H9 (cell line): ENCODE measurements at regions not wholly inside any gene's neighbourhood (a gene's known extent, or its start where the extent isn't known, plus 50 kb on each side); places are given as distances from the start of the nearest gene placed in this dataset.
A peak's percentile ranks its signal among the peaks of the same experiment; 100 is the strongest.

Experiments used
- DNase-seq: peaks from one replicate; pipeline ENCODE4 v3.0.0-alpha.2; 2017
- H2AFZ ChIP-seq: one replicate; pipeline ENCODE4 v1.6.1; 2013; ENCODE audit warnings: mild to moderate bottlenecking, low read length, control low read depth, moderate library complexity
- H2AK5ac ChIP-seq: 2 replicates; pipeline ENCODE4 v1.6.1; 2013; ENCODE audit warnings: low read length, control low read depth, mixed read lengths; ENCODE audit not compliant: insufficient read length
- H2BK120ac ChIP-seq: one replicate; pipeline ENCODE4 v1.6.1; 2013; ENCODE audit warnings: low read depth, mild to moderate bottlenecking, low read length, control low read depth, inconsistent platforms; ENCODE audit not compliant: poor library complexity, severe bottlenecking
- H2BK12ac ChIP-seq: 2 replicates; pipeline ENCODE4 v1.6.1; 2013; ENCODE audit warnings: low read length, control low read depth, mixed read lengths, low read depth; ENCODE audit not compliant: insufficient read length
- H2BK15ac ChIP-seq: 2 replicates; pipeline ENCODE4 v1.6.1; 2013; ENCODE audit warnings: low read depth, low read length, control low read depth
- H2BK20ac ChIP-seq: one replicate; pipeline ENCODE4 v1.6.1; 2013; ENCODE audit warnings: low read depth, mild to moderate bottlenecking, low read length, control low read depth, inconsistent platforms; ENCODE audit not compliant: poor library complexity, severe bottlenecking
- H2BK5ac ChIP-seq: 2 replicates; pipeline ENCODE4 v1.6.1; 2013; ENCODE audit warnings: low read length, control low read depth, mixed read lengths; ENCODE audit not compliant: insufficient read length
- H3K14ac ChIP-seq: 2 replicates; pipeline ENCODE4 v1.6.1; 2013; ENCODE audit warnings: low read length, control low read depth; ENCODE audit not compliant: insufficient read depth
- H3K18ac ChIP-seq: 2 replicates; pipeline ENCODE4 v1.6.1; 2013; ENCODE audit warnings: low read depth, mild to moderate bottlenecking, mixed read lengths, low read length, control low read depth; ENCODE audit not compliant: insufficient read length
- H3K23ac ChIP-seq: 2 replicates; pipeline ENCODE4 v1.6.1; 2013; ENCODE audit warnings: low read length, control low read depth, mixed read lengths, low read depth; ENCODE audit not compliant: insufficient read length
- H3K23me2 ChIP-seq: 2 replicates; pipeline ENCODE4 v1.6.1; 2013; ENCODE audit warnings: low read depth, mild to moderate bottlenecking, mixed read lengths, low read length, control low read depth; ENCODE audit not compliant: insufficient read length, poor library complexity, severe bottlenecking
- H3K27ac ChIP-seq: 2 replicates; pipeline ENCODE4 v1.5.1; 2013; ENCODE audit warnings: low read length, control low read depth, mixed read lengths, low read depth; ENCODE audit not compliant: insufficient read length
- H3K27me3 ChIP-seq: 2 replicates; pipeline ENCODE4 v1.6.1; 2013; ENCODE audit warnings: low read length, control low read depth, inconsistent platforms; ENCODE audit not compliant: insufficient read depth
- H3K4ac ChIP-seq: 2 replicates; pipeline ENCODE4 v1.6.1; 2013; ENCODE audit warnings: low read depth, mild to moderate bottlenecking, control low read depth, inconsistent platforms, low read length, moderate library complexity
- H3K4me1 ChIP-seq: 2 replicates; pipeline ENCODE4 v1.6.1; 2013; ENCODE audit warnings: low read length, control low read depth, inconsistent platforms; ENCODE audit not compliant: insufficient read depth
- H3K4me2 ChIP-seq: 2 replicates; pipeline ENCODE4 v1.6.1; 2013; ENCODE audit warnings: low read length, control low read depth, mixed read lengths; ENCODE audit not compliant: insufficient read length, insufficient read depth
- H3K56ac ChIP-seq: 2 replicates; pipeline ENCODE4 v1.6.1; 2013; ENCODE audit warnings: low read depth, mild to moderate bottlenecking, mixed read lengths, low read length, control low read depth; ENCODE audit not compliant: insufficient read length
- H3K79me1 ChIP-seq: 2 replicates; pipeline ENCODE4 v1.6.1; 2013; ENCODE audit warnings: low read depth, mild to moderate bottlenecking, moderate library complexity, low read length, control low read depth, inconsistent platforms; ENCODE audit not compliant: insufficient read depth, poor library complexity, severe bottlenecking
- H3K79me2 ChIP-seq: 2 replicates; pipeline ENCODE4 v1.6.1; 2013; ENCODE audit warnings: low read length, control low read depth, inconsistent platforms; ENCODE audit not compliant: insufficient read depth
- H3K9ac ChIP-seq: 2 replicates; pipeline ENCODE4 v1.6.1; 2013; ENCODE audit warnings: low read length, control low read depth, mixed read lengths; ENCODE audit not compliant: insufficient read length; ENCODE audit errors: extremely low read depth
- H3K9me3 ChIP-seq: one replicate; pipeline ENCODE4 v1.6.1; 2013; ENCODE audit warnings: low read depth, low read length, inconsistent platforms; ENCODE audit not compliant: control insufficient read depth
- H3T11ph ChIP-seq: one replicate; pipeline ENCODE4 v1.6.1; 2013; ENCODE audit warnings: mild to moderate bottlenecking, low read length, control low read depth, inconsistent platforms
- H4K20me1 ChIP-seq: one replicate; pipeline ENCODE4 v1.6.1; 2013; ENCODE audit not compliant: control insufficient read depth, insufficient read length, insufficient read depth
- H4K5ac ChIP-seq: 2 replicates; pipeline ENCODE4 v1.6.1; 2013; ENCODE audit warnings: low read depth, mild to moderate bottlenecking, mixed read lengths, low read length, control low read depth; ENCODE audit not compliant: insufficient read length
- H4K8ac ChIP-seq: replicated peaks from 2 replicates; pipeline ENCODE4 v1.6.1; 2013; ENCODE audit warnings: low read length, control low read depth, mixed read lengths, low read depth; ENCODE audit not compliant: insufficient read length
- H4K91ac ChIP-seq: 2 replicates; pipeline ENCODE4 v1.6.1; 2013; ENCODE audit warnings: low read depth, mild to moderate bottlenecking, moderate library complexity, mixed read lengths, low read length, control low read depth; ENCODE audit not compliant: insufficient read length
- H3K27ac Mint-ChIP-seq, 3 experiments: 2 replicates in 2 of 3; 3 replicates in 1 of 3; pipeline ENCODE4 v1.8.0; 2020 to 2021; ENCODE audit warnings: mixed read lengths in 3 of 3, mild to moderate bottlenecking in 1 of 3, moderate library complexity in 1 of 3
- H3K27me3 Mint-ChIP-seq: 2 replicates; pipeline ENCODE4 v1.8.0; 2021; ENCODE audit warnings: low read depth, mild to moderate bottlenecking, moderate library complexity, mixed read lengths
- H3K36me3 Mint-ChIP-seq, 3 experiments: 2 replicates in 2 of 3; 3 replicates in 1 of 3; pipeline ENCODE4 v1.8.0; 2020 to 2021; ENCODE audit warnings: low read depth in 3 of 3, mixed read lengths in 3 of 3; ENCODE audit not compliant: insufficient read depth in 1 of 3
- H3K4me1 Mint-ChIP-seq, 2 experiments: 2 replicates each; pipeline ENCODE4 v1.8.0; 2020; ENCODE audit warnings: mixed read lengths in 2 of 2
- H3K4me3 Mint-ChIP-seq, 2 experiments: 2 replicates in 1 of 2; 3 replicates in 1 of 2; pipeline ENCODE4 v1.8.0; 2020 to 2021; ENCODE audit warnings: mild to moderate bottlenecking in 2 of 2, mixed read lengths in 2 of 2, moderate library complexity in 1 of 2
- H3K9me3 Mint-ChIP-seq, 2 experiments: 2 replicates in 1 of 2; 3 replicates in 1 of 2; pipeline ENCODE4 v1.8.0; 2020; ENCODE audit warnings: mild to moderate bottlenecking in 2 of 2, mixed read lengths in 2 of 2, moderate library complexity in 1 of 2
- CTCF ChIP-seq: fragments of 200-600 bp; sonication (generic); conservative IDR thresholded peaks from 3 replicates; pipeline ENCODE4 v1.8.0; 2021; ENCODE audit warnings: antibody characterized with exemption, mild to moderate bottlenecking
- WGBS: extraction: QIAGEN DNeasy Blood & Tissue Kit; methylation state at CpG from one replicate; pipeline ENCODE4 v1.1.7; 2013; ENCODE audit warnings: missing lambda C conversion rate, low lambda C conversion rate, mixed read lengths; ENCODE audit not compliant: insufficient read length; ENCODE audit errors: extremely low coverage; 5-methylcytosine and 5-hydroxymethylcytosine counted together

GRCh38 chr20:10781526-10781925 lies 107.7 kb upstream of the JAG1 start:
- Histone ChIP-seq H3K9ac (no peak overlapping the region), H3K4me2 (no peak overlapping the region), H2BK20ac (no peak overlapping the region), H3K14ac (0 out of 2 replicates have a peak overlapping the region, but pooled peaks have one; percentile 62), H3K4ac (no peak overlapping the region; the same call in 1 of the 2 replicates), H2BK120ac (no peak overlapping the region), H3T11ph (no peak overlapping the region), H3K27ac (no peak overlapping the region), H2AK5ac (no peak overlapping the region), H2BK15ac (no peak overlapping the region), H3K23me2 (no peaks in the 10 kb centered on the region), H3K18ac (no peak overlapping the region), H2BK5ac (no peak overlapping the region), H4K8ac (no peak overlapping the region), H2BK12ac (no peak overlapping the region), H3K79me2 (no peaks in the 10 kb centered on the region), H3K79me1 (no peaks in the 10 kb centered on the region), H3K4me1 (peaks cover 15% of the 10 kb centered on the region), H4K5ac (no peak overlapping the region), H4K20me1 (no peaks in the 10 kb centered on the region), H3K9me3 (no peaks in the 10 kb centered on the region), H3K56ac (no peak overlapping the region), H3K23ac (no peak overlapping the region), H3K27me3 (no peaks in the 10 kb centered on the region), H4K91ac (no peak overlapping the region), H2AFZ (no peak overlapping the region)
- H3K4me1 Mint-ChIP-seq = peaks cover 34 to 44% of the 10 kb centered on the region in 2 experiments
- H3K9me3 Mint-ChIP-seq = no peaks in the 10 kb centered on the region; a peak in 1 of 5 replicates
- no peak for DNase-seq
- H3K27ac Mint-ChIP-seq = no peak overlapping the region
- TF ChIP-seq CTCF = no peak
- no peak overlapping the region for H3K4me3 Mint-ChIP-seq
- no peaks in the 10 kb centered on the region; a peak in 1 of 7 replicates for H3K36me3 Mint-ChIP-seq
- no CpG with 5 or more reads among the region's 3 CpGs for WGBS
- peaks cover 5% of the 10 kb centered on the region; the same call in 1 of the 2 replicates for H3K27me3 Mint-ChIP-seq
